ENCODE measurements at regions not wholly inside any gene's neighbourhood (a gene's known extent, or its start where the extent isn't known, plus 50 kb on each side); places are given as distances from the start of the nearest gene placed in this dataset.

- FAIRE-seq = no peak
- intact Hi-C loops (cut with DNase I) = no loop called here
- H3K9me3 ChIP-seq (ENCODE audit: control insufficient read depth in 2 of 3, insufficient read depth in 1 of 3, low read length in 3 of 3) = no peaks in the 10 kb centered on the region
Measured at GRCh38 chr2:221097949-221098348, 474.2 kb downstream of the EPHA4 start.

GRCh38 chr2:221100467-221101089, 471.5 kb downstream of the EPHA4 start:
- Histone ChIP-seq H3K27ac (ENCODE audit: low read depth in 2 of 2, low read length in 2 of 2) (no peak overlapping the region), H3K4me3 (ENCODE audit: low read length in 3 of 3) (no peak overlapping the region), H3K27me3 (ENCODE audit: control insufficient read depth, insufficient read depth, low read length) (no peaks in the 10 kb centered on the region), H3K9me3 (ENCODE audit: control insufficient read depth in 2 of 3, insufficient read depth in 1 of 3, low read length in 3 of 3) (no peaks in the 10 kb centered on the region), H3K9ac (ENCODE audit: low read length in 3 of 3) (no peak overlapping the region), H3K4me1 (ENCODE audit: control insufficient read depth in 2 of 3, insufficient read depth in 2 of 3, low read depth in 1 of 3, low read length in 3 of 3) (peaks cover 0 to 4% (median 0%) of the 10 kb centered on the region in 3 donors), H3K36me3 (ENCODE audit: control insufficient read depth in 2 of 3, insufficient read depth in 3 of 3, low read length in 3 of 3) (no peaks in the 10 kb centered on the region)
- peak in 4 of 5 donors; percentile 60 to 72 (median 66) for DNase-seq
- intact Hi-C loops (cut with DNase I) = no loop called here
- TF ChIP-seq CTCF (IDR thresholded peaks at IDR 0.05; ENCODE audit: borderline replicate concordance, extremely low read depth, insufficient read depth) = no peak
- no peak for FAIRE-seq

More at GRCh38 chr2:221097949-221098348, 474.2 kb downstream of the EPHA4 start:
- no peak overlapping the region for H3K27ac ChIP-seq (ENCODE audit: low read depth in 2 of 2, low read length in 2 of 2)
- no peak for TF ChIP-seq CTCF (IDR thresholded peaks at IDR 0.05; ENCODE audit: borderline replicate concordance, extremely low read depth, insufficient read depth)
- DNase-seq = no peak
- peaks cover 0 to 2% (median 0%) of the 10 kb centered on the region in 3 donors for H3K4me1 ChIP-seq (ENCODE audit: control insufficient read depth in 2 of 3, insufficient read depth in 2 of 3, low read depth in 1 of 3, low read length in 3 of 3)
- no peaks in the 10 kb centered on the region for H3K36me3 ChIP-seq (ENCODE audit: control insufficient read depth in 2 of 3, insufficient read depth in 3 of 3, low read length in 3 of 3)
- no peak overlapping the region for H3K9ac ChIP-seq (ENCODE audit: low read length in 3 of 3)
- no peaks in the 10 kb centered on the region for H3K27me3 ChIP-seq (ENCODE audit: control insufficient read depth, insufficient read depth, low read length)
- no peak overlapping the region for H3K4me3 ChIP-seq (ENCODE audit: low read length in 3 of 3)

GRCh38 chr2:221102896-221103688, 469.0 kb downstream of the EPHA4 start:
- Histone ChIP-seq H3K9ac (ENCODE audit: low read length in 3 of 3) (no peak overlapping the region), H3K4me3 (ENCODE audit: low read length in 3 of 3) (no peak overlapping the region), H3K36me3 (ENCODE audit: control insufficient read depth in 2 of 3, insufficient read depth in 3 of 3, low read length in 3 of 3) (no peaks in the 10 kb centered on the region), H3K27me3 (ENCODE audit: control insufficient read depth, insufficient read depth, low read length) (no peaks in the 10 kb centered on the region), H3K27ac (ENCODE audit: low read depth in 2 of 2, low read length in 2 of 2) (no peak overlapping the region), H3K4me1 (ENCODE audit: control insufficient read depth in 2 of 3, insufficient read depth in 2 of 3, low read depth in 1 of 3, low read length in 3 of 3) (peaks cover 0 to 4% (median 0%) of the 10 kb centered on the region in 3 donors), H3K9me3 (ENCODE audit: control insufficient read depth in 2 of 3, insufficient read depth in 1 of 3, low read length in 3 of 3) (no peaks in the 10 kb centered on the region)
- intact Hi-C loops (cut with DNase I) = no loop called here
- no peak for DNase-seq
- FAIRE-seq = no peak
- TF ChIP-seq CTCF (IDR thresholded peaks at IDR 0.05; ENCODE audit: borderline replicate concordance, extremely low read depth, insufficient read depth) = no peak

Data from kidney (tissue), 13 donors.